Retinal pigment epithelial cell (primary cell): ENCODE measurements at regions not wholly inside any gene's neighbourhood (a gene's known extent, or its start where the extent isn't known, plus 50 kb on each side); places are given as distances from the start of the nearest gene placed in this dataset.

ENCODE experiments used
- DNase-seq: peaks from one replicate; pipeline ENCODE4 v3.0.0-alpha.2; 2010; ENCODE audit warnings: low read depth
- H3K4me3 ChIP-seq: 2 replicates; pipeline ENCODE4 v1.5.1; 2011; ENCODE audit warnings: mild to moderate bottlenecking, low read length, control low read depth, moderate library complexity
- CTCF ChIP-seq: conservative IDR thresholded peaks from 2 replicates; pipeline ENCODE4 v1.5.1; 2011; ENCODE audit warnings: low read depth, low read length, control low read depth, inconsistent platforms

GRCh38 chr10:6695519-6695918 is 115.4 kb upstream of the PRKCQ start:
- no peak for DNase-seq
- TF ChIP-seq CTCF: no peak
- H3K4me3 ChIP-seq: no peak overlapping the region

GRCh38 chr10:6694447-6695140 is 114.5 kb upstream of the PRKCQ start:
- no peak for TF ChIP-seq CTCF
- DNase-seq: peak; percentile 34

GRCh38 chr10:6692856-6693255 is 112.8 kb upstream of the PRKCQ start:
- no peak for TF ChIP-seq CTCF
- no peak for DNase-seq
- H3K4me3 ChIP-seq: no peak overlapping the region

More at GRCh38 chr10:6694447-6695140, 114.5 kb upstream of the PRKCQ start:
- H3K4me3 ChIP-seq: no peak overlapping the region

GRCh38 chr10:6692103-6692502 is 112.0 kb upstream of the PRKCQ start:
- TF ChIP-seq CTCF: no peak
- no peak overlapping the region for H3K4me3 ChIP-seq
- no peak for DNase-seq

GRCh38 chr10:6689036-6689435 is 109.0 kb upstream of the PRKCQ start:
- no peak for TF ChIP-seq CTCF
- no peak overlapping the region for H3K4me3 ChIP-seq
- DNase-seq: no peak

- H3K4me3 ChIP-seq: no peak overlapping the region
- no peak for TF ChIP-seq CTCF
- no peak for DNase-seq
Measured at GRCh38 chr10:6680735-6681134, 100.7 kb upstream of the PRKCQ start.

GRCh38 chr10:6678956-6679355 is 98.9 kb upstream of the PRKCQ start:
- TF ChIP-seq CTCF: no peak
- no peak overlapping the region for H3K4me3 ChIP-seq
- no peak for DNase-seq
